Prostate gland (tissue), 2 donors: ENCODE measurements at regions not wholly inside any gene's neighbourhood (a gene's known extent, or its start where the extent isn't known, plus 50 kb on each side); places are given as distances from the start of the nearest gene placed in this dataset.

Source experiments
- CTCF ChIP-seq, 4 experiments: fragments of 200-600 bp in 2 of 4; fragments of 450-650 bp in 2 of 4; sonication (generic) in 2 of 4; IDR thresholded peaks; 1 replicate in 3 of 4; 2 replicates in 1 of 4; pipeline ENCODE4 v1.5.1; 2016 to 2019; ENCODE audit warnings: antibody characterized with exemption in 4 of 4, mild to moderate bottlenecking in 2 of 4, moderate library complexity in 2 of 4
- POLR2AphosphoS5 ChIP-seq: sonication (generic); formaldehyde crosslinking; IDR thresholded peaks from one replicate; pipeline ENCODE4 v1.6.1; 2017; ENCODE audit warnings: antibody characterized with exemption

- TF ChIP-seq CTCF (IDR thresholded peaks at IDR 0.05) (no peak), POLR2AphosphoS5 (no peak)
Measured at GRCh38 chr9:1881708-1882295, 133.3 kb upstream of the SMARCA2 start.
